ENCODE measurements at regions not wholly inside any gene's neighbourhood (a gene's known extent, or its start where the extent isn't known, plus 50 kb on each side); places are given as distances from the start of the nearest gene placed in this dataset.

GRCh38 chr6:22621701-22622100, 52.3 kb downstream of the HDGFL1 start:
- H3K9ac ChIP-seq (ENCODE audit: low read length in 5 of 5): no peak overlapping the region
- no peak overlapping the region for H3K4me3 ChIP-seq (ENCODE audit: low read depth in 1 of 5, low read length in 5 of 5)
- no peaks in the 10 kb centered on the region for H3K27me3 ChIP-seq (ENCODE audit: control insufficient read depth in 5 of 5, insufficient read depth in 4 of 5, low read length in 5 of 5)
- peaks cover 0 to 15% (median 8%) of the 10 kb centered on the region in 5 donors for H3K9me3 ChIP-seq (ENCODE audit: control insufficient read depth in 5 of 5, low read length in 5 of 5)
- no peak overlapping the region for H3K27ac ChIP-seq (ENCODE audit: low read depth, low read length)
- no peaks in the 10 kb centered on the region for H3K4me1 ChIP-seq (ENCODE audit: control insufficient read depth in 5 of 5, insufficient read depth in 5 of 5, low read length in 5 of 5)
- H3K36me3 ChIP-seq (ENCODE audit: control insufficient read depth in 5 of 5, insufficient read depth in 5 of 5, low read length in 5 of 5): no peaks in the 10 kb centered on the region

GRCh38 chr6:22622351-22622750, 53.0 kb downstream of the HDGFL1 start:
- Histone ChIP-seq H3K27ac (ENCODE audit: low read depth, low read length) (no peak overlapping the region), H3K27me3 (ENCODE audit: control insufficient read depth in 5 of 5, insufficient read depth in 4 of 5, low read length in 5 of 5) (no peaks in the 10 kb centered on the region), H3K36me3 (ENCODE audit: control insufficient read depth in 5 of 5, insufficient read depth in 5 of 5, low read length in 5 of 5) (no peaks in the 10 kb centered on the region), H3K4me1 (ENCODE audit: control insufficient read depth in 5 of 5, insufficient read depth in 5 of 5, low read length in 5 of 5) (no peaks in the 10 kb centered on the region), H3K9me3 (ENCODE audit: control insufficient read depth in 5 of 5, low read length in 5 of 5) (peaks cover 0 to 13% (median 7%) of the 10 kb centered on the region in 5 donors), H3K4me3 (ENCODE audit: low read depth in 1 of 5, low read length in 5 of 5) (no peak overlapping the region), H3K9ac (ENCODE audit: low read length in 5 of 5) (no peak overlapping the region)

- no peaks in the 10 kb centered on the region for H3K4me1 ChIP-seq (ENCODE audit: control insufficient read depth in 5 of 5, insufficient read depth in 5 of 5, low read length in 5 of 5)
- H3K9me3 ChIP-seq (ENCODE audit: control insufficient read depth in 5 of 5, low read length in 5 of 5): peaks cover 0 to 10% (median 8%) of the 10 kb centered on the region in 5 donors
- H3K9ac ChIP-seq (ENCODE audit: low read length in 5 of 5): no peak overlapping the region
- H3K4me3 ChIP-seq (ENCODE audit: low read depth in 1 of 5, low read length in 5 of 5): no peak overlapping the region
- H3K27me3 ChIP-seq (ENCODE audit: control insufficient read depth in 5 of 5, insufficient read depth in 4 of 5, low read length in 5 of 5): no peaks in the 10 kb centered on the region
- no peak overlapping the region for H3K27ac ChIP-seq (ENCODE audit: low read depth, low read length)
- no peaks in the 10 kb centered on the region for H3K36me3 ChIP-seq (ENCODE audit: control insufficient read depth in 5 of 5, insufficient read depth in 5 of 5, low read length in 5 of 5)
Observed at GRCh38 chr6:22622813-22623212, 53.4 kb downstream of the HDGFL1 start.

GRCh38 chr6:22627644-22628043, 58.3 kb downstream of the HDGFL1 start:
- Histone ChIP-seq H3K27me3 (ENCODE audit: control insufficient read depth in 5 of 5, insufficient read depth in 4 of 5, low read length in 5 of 5) (no peaks in the 10 kb centered on the region), H3K27ac (ENCODE audit: low read depth, low read length) (no peak overlapping the region)

GRCh38 chr6:22631091-22631490, 61.7 kb downstream of the HDGFL1 start:
- peaks cover 0 to 5% (median 0%) of the 10 kb centered on the region in 5 donors for H3K9me3 ChIP-seq (ENCODE audit: control insufficient read depth in 5 of 5, low read length in 5 of 5)
- H3K27me3 ChIP-seq (ENCODE audit: control insufficient read depth in 5 of 5, insufficient read depth in 4 of 5, low read length in 5 of 5): no peaks in the 10 kb centered on the region
- no peak overlapping the region for H3K27ac ChIP-seq (ENCODE audit: low read depth, low read length)
- H3K4me3 ChIP-seq (ENCODE audit: low read depth in 1 of 5, low read length in 5 of 5): no peak overlapping the region
- H3K36me3 ChIP-seq (ENCODE audit: control insufficient read depth in 5 of 5, insufficient read depth in 5 of 5, low read length in 5 of 5): no peaks in the 10 kb centered on the region
- H3K9ac ChIP-seq (ENCODE audit: low read length in 5 of 5): no peak overlapping the region
- H3K4me1 ChIP-seq (ENCODE audit: control insufficient read depth in 5 of 5, insufficient read depth in 5 of 5, low read length in 5 of 5): no peaks in the 10 kb centered on the region

More at GRCh38 chr6:22627644-22628043, 58.3 kb downstream of the HDGFL1 start:
- no peak overlapping the region for H3K9ac ChIP-seq (ENCODE audit: low read length in 5 of 5)
- no peaks in the 10 kb centered on the region for H3K4me1 ChIP-seq (ENCODE audit: control insufficient read depth in 5 of 5, insufficient read depth in 5 of 5, low read length in 5 of 5)
- H3K4me3 ChIP-seq (ENCODE audit: low read depth in 1 of 5, low read length in 5 of 5): no peak overlapping the region
- H3K36me3 ChIP-seq (ENCODE audit: control insufficient read depth in 5 of 5, insufficient read depth in 5 of 5, low read length in 5 of 5): no peaks in the 10 kb centered on the region
- peaks cover 0 to 5% (median 0%) of the 10 kb centered on the region in 5 donors for H3K9me3 ChIP-seq (ENCODE audit: control insufficient read depth in 5 of 5, low read length in 5 of 5)

- no peak overlapping the region for H3K9ac ChIP-seq (ENCODE audit: low read length in 5 of 5)
- no peaks in the 10 kb centered on the region for H3K36me3 ChIP-seq (ENCODE audit: control insufficient read depth in 5 of 5, insufficient read depth in 5 of 5, low read length in 5 of 5)
- H3K27ac ChIP-seq (ENCODE audit: low read depth, low read length): no peak overlapping the region
- H3K9me3 ChIP-seq (ENCODE audit: control insufficient read depth in 5 of 5, low read length in 5 of 5): peaks cover 0 to 1% (median 0%) of the 10 kb centered on the region in 5 donors
- no peaks in the 10 kb centered on the region for H3K4me1 ChIP-seq (ENCODE audit: control insufficient read depth in 5 of 5, insufficient read depth in 5 of 5, low read length in 5 of 5)
- H3K4me3 ChIP-seq (ENCODE audit: low read depth in 1 of 5, low read length in 5 of 5): no peak overlapping the region
- H3K27me3 ChIP-seq (ENCODE audit: control insufficient read depth in 5 of 5, insufficient read depth in 4 of 5, low read length in 5 of 5): no peaks in the 10 kb centered on the region
Observed at GRCh38 chr6:22632581-22633145, 63.3 kb downstream of the HDGFL1 start.

- Histone ChIP-seq H3K4me3 (ENCODE audit: low read depth in 1 of 5, low read length in 5 of 5) (no peak overlapping the region), H3K9me3 (ENCODE audit: control insufficient read depth in 5 of 5, low read length in 5 of 5) (no peaks in the 10 kb centered on the region), H3K4me1 (ENCODE audit: control insufficient read depth in 5 of 5, insufficient read depth in 5 of 5, low read length in 5 of 5) (no peaks in the 10 kb centered on the region), H3K36me3 (ENCODE audit: control insufficient read depth in 5 of 5, insufficient read depth in 5 of 5, low read length in 5 of 5) (no peaks in the 10 kb centered on the region), H3K9ac (ENCODE audit: low read length in 5 of 5) (no peak overlapping the region), H3K27me3 (ENCODE audit: control insufficient read depth in 5 of 5, insufficient read depth in 4 of 5, low read length in 5 of 5) (no peaks in the 10 kb centered on the region), H3K27ac (ENCODE audit: low read depth, low read length) (no peak overlapping the region)
Observed at GRCh38 chr6:22636452-22636851, 67.1 kb downstream of the HDGFL1 start.

- no peaks in the 10 kb centered on the region for H3K36me3 ChIP-seq (ENCODE audit: control insufficient read depth in 5 of 5, insufficient read depth in 5 of 5, low read length in 5 of 5)
- H3K4me1 ChIP-seq (ENCODE audit: control insufficient read depth in 5 of 5, insufficient read depth in 5 of 5, low read length in 5 of 5): no peaks in the 10 kb centered on the region
- no peak overlapping the region for H3K9ac ChIP-seq (ENCODE audit: low read length in 5 of 5)
- no peak overlapping the region for H3K27ac ChIP-seq (ENCODE audit: low read depth, low read length)
- no peaks in the 10 kb centered on the region for H3K9me3 ChIP-seq (ENCODE audit: control insufficient read depth in 5 of 5, low read length in 5 of 5)
- no peaks in the 10 kb centered on the region for H3K27me3 ChIP-seq (ENCODE audit: control insufficient read depth in 5 of 5, insufficient read depth in 4 of 5, low read length in 5 of 5)
- H3K4me3 ChIP-seq (ENCODE audit: low read depth in 1 of 5, low read length in 5 of 5): no peak overlapping the region
Observed at GRCh38 chr6:22637782-22638181, 68.4 kb downstream of the HDGFL1 start.

- H3K4me1 ChIP-seq (ENCODE audit: control insufficient read depth in 5 of 5, insufficient read depth in 5 of 5, low read length in 5 of 5): no peaks in the 10 kb centered on the region
- H3K9ac ChIP-seq (ENCODE audit: low read length in 5 of 5): no peak overlapping the region
- no peak overlapping the region for H3K4me3 ChIP-seq (ENCODE audit: low read depth in 1 of 5, low read length in 5 of 5)
- no peaks in the 10 kb centered on the region for H3K9me3 ChIP-seq (ENCODE audit: control insufficient read depth in 5 of 5, low read length in 5 of 5)
- no peak overlapping the region for H3K27ac ChIP-seq (ENCODE audit: low read depth, low read length)
- no peaks in the 10 kb centered on the region for H3K27me3 ChIP-seq (ENCODE audit: control insufficient read depth in 5 of 5, insufficient read depth in 4 of 5, low read length in 5 of 5)
- H3K36me3 ChIP-seq (ENCODE audit: control insufficient read depth in 5 of 5, insufficient read depth in 5 of 5, low read length in 5 of 5): no peaks in the 10 kb centered on the region
Observed at GRCh38 chr6:22638320-22638719, 69.0 kb downstream of the HDGFL1 start.

- Histone ChIP-seq H3K27me3 (ENCODE audit: control insufficient read depth in 5 of 5, insufficient read depth in 4 of 5, low read length in 5 of 5) (no peaks in the 10 kb centered on the region), H3K4me3 (ENCODE audit: low read depth in 1 of 5, low read length in 5 of 5) (no peak overlapping the region), H3K9ac (ENCODE audit: low read length in 5 of 5) (no peak overlapping the region), H3K36me3 (ENCODE audit: control insufficient read depth in 5 of 5, insufficient read depth in 5 of 5, low read length in 5 of 5) (no peaks in the 10 kb centered on the region), H3K27ac (ENCODE audit: low read depth, low read length) (no peak overlapping the region), H3K9me3 (ENCODE audit: control insufficient read depth in 5 of 5, low read length in 5 of 5) (no peaks in the 10 kb centered on the region), H3K4me1 (ENCODE audit: control insufficient read depth in 5 of 5, insufficient read depth in 5 of 5, low read length in 5 of 5) (no peaks in the 10 kb centered on the region)
Observed at GRCh38 chr6:22642254-22642653, 72.9 kb downstream of the HDGFL1 start.

Data from subcutaneous abdominal adipose tissue (tissue), 5 donors.